Activated T-helper 1 cell treated with anti-CD3 and anti-CD28 coated beads, Interleukin-12 subunit alpha, Interleukin-12 subunit beta, Interleukin-2, Interleukin-4 antibody, amounts not matched to agents 30 ng/mL and 10 ng/mL and 1 ng/mL, durations not matched to agents 14 hours and 24 hours and 36 hours (primary cell): ENCODE measurements at regions not wholly inside any gene's neighbourhood (a gene's known extent, or its start where the extent isn't known, plus 50 kb on each side); places are given as distances from the start of the nearest gene placed in this dataset.

Experiments used
- DNase-seq: peaks from one replicate; pipeline ENCODE4 v3.0.0; 2021; ENCODE audit warnings: low spot score
- H3K27ac Mint-ChIP-seq: one replicate; pipeline ENCODE4 v1.8.0; 2021; ENCODE audit warnings: mild to moderate bottlenecking, mixed read lengths
- H3K27me3 Mint-ChIP-seq: one replicate; pipeline ENCODE4 v1.8.0; 2022; ENCODE audit warnings: mild to moderate bottlenecking, moderate library complexity, mixed read lengths; ENCODE audit not compliant: insufficient read depth
- H3K36me3 Mint-ChIP-seq: one replicate; pipeline ENCODE4 v1.8.0; 2021; ENCODE audit warnings: low read depth, mixed read lengths
- H3K4me1 Mint-ChIP-seq: one replicate; pipeline ENCODE4 v1.8.0; 2021; ENCODE audit warnings: low read depth, mixed read lengths
- H3K4me3 Mint-ChIP-seq: one replicate; pipeline ENCODE4 v1.8.0; 2021; ENCODE audit warnings: mild to moderate bottlenecking, moderate library complexity, mixed read lengths
- H3K9me3 Mint-ChIP-seq: one replicate; pipeline ENCODE4 v1.8.0; 2021; ENCODE audit warnings: mixed read lengths
- intact Hi-C: fragments of 100-400 bp; cut with micrococcal nuclease; formaldehyde crosslinking; loops from one replicate; pipeline ENCODE4 v1.15.1; 2024

- no peaks in the 10 kb centered on the region for H3K4me1 Mint-ChIP-seq
- intact Hi-C loops = no loop called here
- no peak for DNase-seq
- H3K4me3 Mint-ChIP-seq = no peak overlapping the region
- H3K9me3 Mint-ChIP-seq = no peaks in the 10 kb centered on the region
- peaks cover 2% of the 10 kb centered on the region for H3K27me3 Mint-ChIP-seq
- no peaks in the 10 kb centered on the region for H3K36me3 Mint-ChIP-seq
- H3K27ac Mint-ChIP-seq = no peak overlapping the region
Observed at GRCh38 chr12:88325076-88325815, 183.1 kb downstream of the TMTC3 start.

- Mint-ChIP-seq H3K36me3 (no peaks in the 10 kb centered on the region), H3K4me3 (no peak overlapping the region), H3K9me3 (no peaks in the 10 kb centered on the region), H3K4me1 (no peaks in the 10 kb centered on the region), H3K27me3 (peaks cover 2% of the 10 kb centered on the region), H3K27ac (no peak overlapping the region)
- intact Hi-C loops = no loop called here
- DNase-seq = no peak
Observed at GRCh38 chr12:88325816-88326189, 183.7 kb downstream of the TMTC3 start.

- Mint-ChIP-seq H3K27ac (no peak overlapping the region), H3K27me3 (no peaks in the 10 kb centered on the region), H3K36me3 (no peaks in the 10 kb centered on the region), H3K4me1 (no peaks in the 10 kb centered on the region), H3K4me3 (no peak overlapping the region), H3K9me3 (no peaks in the 10 kb centered on the region)
- intact Hi-C loops = no loop called here
- DNase-seq = no peak
Observed at GRCh38 chr12:88327276-88327675, 185.2 kb downstream of the TMTC3 start.

- Mint-ChIP-seq H3K27me3 (no peaks in the 10 kb centered on the region), H3K4me1 (no peaks in the 10 kb centered on the region), H3K27ac (no peak overlapping the region), H3K36me3 (no peaks in the 10 kb centered on the region), H3K4me3 (no peak overlapping the region), H3K9me3 (no peaks in the 10 kb centered on the region)
- intact Hi-C loops = no loop called here
- DNase-seq = no peak
Observed at GRCh38 chr12:88328090-88328489, 186.0 kb downstream of the TMTC3 start.

- H3K4me3 Mint-ChIP-seq = no peak overlapping the region
- DNase-seq = no peak
- no peaks in the 10 kb centered on the region for H3K36me3 Mint-ChIP-seq
- no peaks in the 10 kb centered on the region for H3K4me1 Mint-ChIP-seq
- H3K27ac Mint-ChIP-seq = no peak overlapping the region
- H3K27me3 Mint-ChIP-seq = no peaks in the 10 kb centered on the region
- intact Hi-C loops = no loop called here
- no peaks in the 10 kb centered on the region for H3K9me3 Mint-ChIP-seq
Observed at GRCh38 chr12:88329833-88330232, 187.7 kb downstream of the TMTC3 start.

- intact Hi-C loops = no loop called here
- Mint-ChIP-seq H3K27me3 (no peaks in the 10 kb centered on the region), H3K27ac (no peak overlapping the region), H3K36me3 (no peaks in the 10 kb centered on the region), H3K4me3 (no peak overlapping the region), H3K4me1 (no peaks in the 10 kb centered on the region), H3K9me3 (no peaks in the 10 kb centered on the region)
- DNase-seq = no peak
Observed at GRCh38 chr12:88334271-88334670, 192.2 kb downstream of the TMTC3 start.

GRCh38 chr12:88336076-88336739 is 194.1 kb downstream of the TMTC3 start:
- DNase-seq = no peak
- Mint-ChIP-seq H3K4me3 (no peak overlapping the region), H3K36me3 (no peaks in the 10 kb centered on the region), H3K9me3 (no peaks in the 10 kb centered on the region), H3K4me1 (no peaks in the 10 kb centered on the region), H3K27me3 (no peaks in the 10 kb centered on the region), H3K27ac (no peak overlapping the region)
- intact Hi-C loops = no loop called here

GRCh38 chr12:88338486-88338885 is 196.4 kb downstream of the TMTC3 start:
- no peaks in the 10 kb centered on the region for H3K4me1 Mint-ChIP-seq
- no peaks in the 10 kb centered on the region for H3K9me3 Mint-ChIP-seq
- H3K27me3 Mint-ChIP-seq = no peaks in the 10 kb centered on the region
- no peak overlapping the region for H3K27ac Mint-ChIP-seq
- H3K4me3 Mint-ChIP-seq = no peak overlapping the region
- H3K36me3 Mint-ChIP-seq = no peaks in the 10 kb centered on the region
- no peak for DNase-seq
- intact Hi-C loops = no loop called here

GRCh38 chr12:88339254-88339949 is 197.3 kb downstream of the TMTC3 start:
- Mint-ChIP-seq H3K4me1 (no peaks in the 10 kb centered on the region), H3K9me3 (no peaks in the 10 kb centered on the region), H3K4me3 (no peak overlapping the region), H3K27ac (no peak overlapping the region), H3K36me3 (no peaks in the 10 kb centered on the region), H3K27me3 (no peaks in the 10 kb centered on the region)
- intact Hi-C loops = no loop called here
- DNase-seq = no peak

GRCh38 chr12:88339966-88340365 is 197.9 kb downstream of the TMTC3 start:
- Mint-ChIP-seq H3K36me3 (no peaks in the 10 kb centered on the region), H3K27ac (no peak overlapping the region), H3K9me3 (no peaks in the 10 kb centered on the region), H3K4me1 (no peaks in the 10 kb centered on the region), H3K4me3 (no peak overlapping the region), H3K27me3 (no peaks in the 10 kb centered on the region)
- intact Hi-C loops = no loop called here
- no peak for DNase-seq

GRCh38 chr12:88342251-88342806 is 200.2 kb downstream of the TMTC3 start:
- H3K4me3 Mint-ChIP-seq = no peak overlapping the region
- no peaks in the 10 kb centered on the region for H3K9me3 Mint-ChIP-seq
- intact Hi-C loops = no loop called here
- H3K27ac Mint-ChIP-seq = no peak overlapping the region
- no peak for DNase-seq
- no peaks in the 10 kb centered on the region for H3K27me3 Mint-ChIP-seq
- H3K36me3 Mint-ChIP-seq = no peaks in the 10 kb centered on the region
- H3K4me1 Mint-ChIP-seq = no peaks in the 10 kb centered on the region

- Mint-ChIP-seq H3K36me3 (no peaks in the 10 kb centered on the region), H3K27me3 (no peaks in the 10 kb centered on the region), H3K27ac (no peak overlapping the region), H3K4me1 (no peaks in the 10 kb centered on the region), H3K9me3 (no peaks in the 10 kb centered on the region), H3K4me3 (no peak overlapping the region)
- intact Hi-C loops = no loop called here
- DNase-seq = no peak
Observed at GRCh38 chr12:88351146-88351545, 209.0 kb downstream of the TMTC3 start.

- intact Hi-C loops = no loop called here
- no peak for DNase-seq
- Mint-ChIP-seq H3K9me3 (peaks cover 5% of the 10 kb centered on the region), H3K36me3 (no peaks in the 10 kb centered on the region), H3K4me1 (no peaks in the 10 kb centered on the region), H3K4me3 (no peak overlapping the region), H3K27me3 (peaks cover 2% of the 10 kb centered on the region), H3K27ac (no peak overlapping the region)
Observed at GRCh38 chr12:88354691-88355090, 212.6 kb downstream of the TMTC3 start.
